ENCODE measurements at regions not wholly inside any gene's neighbourhood (a gene's known extent, or its start where the extent isn't known, plus 50 kb on each side); places are given as distances from the start of the nearest gene placed in this dataset.
"Not testable (repeated sequence)": the region's sequence is repeated elsewhere in the genome, so short reads cannot be mapped to it uniquely, and the experiment has no call there.

- Mint-ChIP-seq H3K4me1 (ENCODE audit: insufficient read depth, unreplicated experiment) (no peaks in the 10 kb centered on the region), H3K4me3 (ENCODE audit: unreplicated experiment) (no peak overlapping the region), H3K36me3 (ENCODE audit: insufficient read depth, unreplicated experiment) (no peaks in the 10 kb centered on the region), H3K9me3 (ENCODE audit: unreplicated experiment) (peaks cover 10% of the 10 kb centered on the region), H3K27ac (ENCODE audit: low read depth, unreplicated experiment) (no peak overlapping the region), H3K27me3 (ENCODE audit: insufficient read depth, unreplicated experiment) (peaks cover 63% of the 10 kb centered on the region)
- no TSS peak for BruUV-seq (replicated peaks)
- intact Hi-C loops (cut with micrococcal nuclease) = no loop called here
- CTCF ChIA-PET = no interaction called here
- POLR2A ChIA-PET = no interaction called here
- TF ChIP-seq CTCF (IDR thresholded peaks at IDR 0.05; ENCODE audit: unreplicated experiment) = no peak
- no peak for DNase-seq (ENCODE audit: unreplicated experiment)
Measured at GRCh38 chrX:114181195-114181594, 402.7 kb upstream of the HTR2C start.

GRCh38 chrX:114178126-114178525 lies 405.8 kb upstream of the HTR2C start:
- DNase-seq (ENCODE audit: unreplicated experiment) = no peak
- peaks cover 57% of the 10 kb centered on the region for H3K27me3 Mint-ChIP-seq (ENCODE audit: insufficient read depth, unreplicated experiment)
- no peaks in the 10 kb centered on the region for H3K4me1 Mint-ChIP-seq (ENCODE audit: insufficient read depth, unreplicated experiment)
- H3K9me3 Mint-ChIP-seq (ENCODE audit: unreplicated experiment) = no peaks in the 10 kb centered on the region
- TF ChIP-seq CTCF (IDR thresholded peaks at IDR 0.05; ENCODE audit: unreplicated experiment) = no peak
- no peak overlapping the region for H3K27ac Mint-ChIP-seq (ENCODE audit: low read depth, unreplicated experiment)
- BruUV-seq (replicated peaks) = no TSS peak
- POLR2A ChIA-PET = no interaction called here
- intact Hi-C loops (cut with micrococcal nuclease) = no loop called here
- CTCF ChIA-PET = interaction anchor here (0.6 kb wide), 1 partner anchor 102 kb away, joined by 3 read pairs; no protein-coding TSS in a partner anchor
- no peaks in the 10 kb centered on the region for H3K36me3 Mint-ChIP-seq (ENCODE audit: insufficient read depth, unreplicated experiment)
- no peak overlapping the region for H3K4me3 Mint-ChIP-seq (ENCODE audit: unreplicated experiment)

GRCh38 chrX:114167276-114167675 lies 416.6 kb upstream of the HTR2C start:
- H3K4me3 Mint-ChIP-seq (ENCODE audit: unreplicated experiment); H3K36me3 Mint-ChIP-seq (ENCODE audit: insufficient read depth, unreplicated experiment); CTCF ChIA-PET; H3K9me3 Mint-ChIP-seq (ENCODE audit: unreplicated experiment); DNase-seq (ENCODE audit: unreplicated experiment); H3K27ac Mint-ChIP-seq (ENCODE audit: low read depth, unreplicated experiment); BruUV-seq (replicated peaks); H3K4me1 Mint-ChIP-seq (ENCODE audit: insufficient read depth, unreplicated experiment); intact Hi-C loops (cut with micrococcal nuclease): not testable (repeated sequence)
- peaks cover 39% of the 10 kb centered on the region for H3K27me3 Mint-ChIP-seq (ENCODE audit: insufficient read depth, unreplicated experiment)
- POLR2A ChIA-PET = interaction anchor here (0.8 kb wide), 1 partner anchor 10 kb away, joined by 3 read pairs; no protein-coding TSS in a partner anchor

GRCh38 chrX:114166601-114167000 lies 417.3 kb upstream of the HTR2C start:
- Mint-ChIP-seq H3K27me3 (ENCODE audit: insufficient read depth, unreplicated experiment) (peaks cover 42% of the 10 kb centered on the region), H3K4me3 (ENCODE audit: unreplicated experiment) (no peak overlapping the region), H3K9me3 (ENCODE audit: unreplicated experiment) (peaks cover 5% of the 10 kb centered on the region), H3K4me1 (ENCODE audit: insufficient read depth, unreplicated experiment) (no peaks in the 10 kb centered on the region), H3K36me3 (ENCODE audit: insufficient read depth, unreplicated experiment) (no peaks in the 10 kb centered on the region), H3K27ac (ENCODE audit: low read depth, unreplicated experiment) (no peak overlapping the region)
- TF ChIP-seq CTCF (IDR thresholded peaks at IDR 0.05; ENCODE audit: unreplicated experiment) = no peak
- intact Hi-C loops (cut with micrococcal nuclease) = no loop called here
- ChIA-PET POLR2A (no interaction called here), CTCF (interaction anchor here (0.7 kb wide), 1 partner anchor 343 kb away, joined by 4 read pairs; no protein-coding TSS in a partner anchor)
- no TSS peak for BruUV-seq (replicated peaks)
- no peak for DNase-seq (ENCODE audit: unreplicated experiment)

GRCh38 chrX:114165537-114165936 lies 418.3 kb upstream of the HTR2C start:
- peaks cover 5% of the 10 kb centered on the region for H3K9me3 Mint-ChIP-seq (ENCODE audit: unreplicated experiment)
- BruUV-seq (replicated peaks) = no TSS peak
- ChIA-PET POLR2A (no interaction called here), CTCF (no interaction called here)
- peaks cover 32% of the 10 kb centered on the region for H3K27me3 Mint-ChIP-seq (ENCODE audit: insufficient read depth, unreplicated experiment)
- intact Hi-C loops (cut with micrococcal nuclease) = no loop called here
- TF ChIP-seq CTCF (IDR thresholded peaks at IDR 0.05; ENCODE audit: unreplicated experiment) = no peak
- H3K4me1 Mint-ChIP-seq (ENCODE audit: insufficient read depth, unreplicated experiment) = no peaks in the 10 kb centered on the region
- DNase-seq (ENCODE audit: unreplicated experiment) = no peak
- no peak overlapping the region for H3K4me3 Mint-ChIP-seq (ENCODE audit: unreplicated experiment)
- H3K36me3 Mint-ChIP-seq (ENCODE audit: insufficient read depth, unreplicated experiment) = no peaks in the 10 kb centered on the region
- no peak overlapping the region for H3K27ac Mint-ChIP-seq (ENCODE audit: low read depth, unreplicated experiment)
